Gastroesophageal sphincter (tissue), 3 donors: ENCODE measurements at regions not wholly inside any gene's neighbourhood (a gene's known extent, or its start where the extent isn't known, plus 50 kb on each side); places are given as distances from the start of the nearest gene placed in this dataset.

Experiments
- CTCF ChIP-seq, 4 experiments: fragments of 200-600 bp in 2 of 4; fragments of 450-650 bp in 2 of 4; sonication (generic) in 1 of 4; IDR thresholded peaks; one replicate each; pipeline ENCODE4 v1.5.1; 2017 to 2019; ENCODE audit warnings: antibody characterized with exemption in 4 of 4, mild to moderate bottlenecking in 2 of 4, moderate library complexity in 2 of 4
- POLR2A ChIP-seq, 2 donors: fragments of 450-650 bp; IDR thresholded peaks; one replicate each; pipeline ENCODE4 v1.6.1; 2017; ENCODE audit warnings: antibody characterized with exemption in 2 of 2, mild to moderate bottlenecking in 2 of 2, moderate library complexity in 1 of 2

GRCh38 chr9:71620331-71620730 is 148.0 kb downstream of the CEMIP2 start:
- TF ChIP-seq CTCF (IDR thresholded peaks at IDR 0.05) = no peak
- no peak for TF ChIP-seq POLR2A (IDR thresholded peaks at IDR 0.05)
